ENCODE measurements at regions not wholly inside any gene's neighbourhood (a gene's known extent, or its start where the extent isn't known, plus 50 kb on each side); places are given as distances from the start of the nearest gene placed in this dataset.

- Histone ChIP-seq H3K9ac (ENCODE audit: low read length) (no peak overlapping the region), H3K4me3 (ENCODE audit: low read length) (no peak overlapping the region), H2AFZ (ENCODE audit: low read depth, low read length) (no peak overlapping the region), H3K9me3 (ENCODE audit: insufficient read depth, low read length) (no peaks in the 10 kb centered on the region), H3K4me2 (ENCODE audit: low read length) (no peak overlapping the region), H3K79me2 (ENCODE audit: low read length) (no peaks in the 10 kb centered on the region), H3K27ac (ENCODE audit: low read length) (no peak overlapping the region), H3K36me3 (replicated peaks; ENCODE audit: low read depth, low read length) (no peaks in the 10 kb centered on the region), H3K4me1 (ENCODE audit: low read length) (no peaks in the 10 kb centered on the region), H3K27me3 (ENCODE audit: low read depth, low read length) (no peaks in the 10 kb centered on the region), H4K20me1 (ENCODE audit: insufficient read depth, low read length) (no peaks in the 10 kb centered on the region)
- TF ChIP-seq EZH2phosphoT487 (IDR thresholded peaks at IDR 0.05; ENCODE audit: low read depth) (no peak), CTCF (IDR thresholded peaks at IDR 0.05; ENCODE audit: low read depth, low read length) (no peak)
Measured at GRCh38 chr10:128296253-128297007, 170.2 kb upstream of the MKI67 start.

DNA sequence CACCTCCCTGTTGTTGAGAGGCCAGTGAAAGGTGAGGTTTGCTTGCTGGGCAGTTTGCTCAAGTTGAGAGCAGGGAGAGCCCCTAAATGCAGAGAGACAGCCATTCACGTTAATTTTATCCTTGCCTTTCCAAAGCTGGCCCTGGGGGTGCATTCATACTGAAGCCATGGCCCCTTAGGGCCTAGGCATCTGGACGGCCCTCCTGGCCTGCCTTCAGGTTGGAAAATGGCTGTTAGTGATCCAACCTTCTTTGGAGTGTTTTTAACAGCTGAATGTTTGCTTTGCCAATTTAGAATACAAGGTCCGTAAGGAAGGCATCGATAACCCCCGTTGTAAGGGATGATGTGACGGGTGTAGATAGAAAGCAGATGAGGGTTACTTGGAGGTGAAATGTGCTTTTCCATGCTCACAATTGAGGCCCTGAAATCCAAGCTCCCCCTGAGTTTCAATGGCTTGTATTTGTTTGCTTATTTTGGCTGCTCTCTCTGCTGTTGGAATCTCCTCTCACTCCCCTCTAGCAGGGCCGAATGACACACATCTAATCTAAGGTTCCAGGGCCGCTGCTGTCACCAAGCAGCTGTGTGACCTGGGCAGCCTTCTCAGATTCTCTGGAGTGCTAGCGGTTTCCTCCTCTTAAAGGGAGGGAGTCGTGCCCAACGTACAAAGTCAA lies 171.6 kb upstream of the MKI67 start:
- no peak overlapping the region for H3K4me3 ChIP-seq (ENCODE audit: low read length)
- no peak overlapping the region for H3K9ac ChIP-seq (ENCODE audit: low read length)
- H3K27ac ChIP-seq (ENCODE audit: low read length), result no peak overlapping the region
- no peaks in the 10 kb centered on the region for H3K27me3 ChIP-seq (ENCODE audit: low read depth, low read length)
- H3K79me2 ChIP-seq (ENCODE audit: low read length), result no peaks in the 10 kb centered on the region
- no peaks in the 10 kb centered on the region for H3K36me3 ChIP-seq (replicated peaks; ENCODE audit: low read depth, low read length)
- no peaks in the 10 kb centered on the region for H3K9me3 ChIP-seq (ENCODE audit: insufficient read depth, low read length)
- H3K4me1 ChIP-seq (ENCODE audit: low read length), result no peaks in the 10 kb centered on the region
- no peak overlapping the region for H3K4me2 ChIP-seq (ENCODE audit: low read length)
- no peaks in the 10 kb centered on the region for H4K20me1 ChIP-seq (ENCODE audit: insufficient read depth, low read length)
- no peak overlapping the region for H2AFZ ChIP-seq (ENCODE audit: low read depth, low read length)
- TF ChIP-seq CTCF (IDR thresholded peaks at IDR 0.05; ENCODE audit: low read depth, low read length) (no peak), EZH2phosphoT487 (IDR thresholded peaks at IDR 0.05; ENCODE audit: low read depth) (no peak)

- Histone ChIP-seq H3K27ac (ENCODE audit: low read length) (no peak overlapping the region), H3K79me2 (ENCODE audit: low read length) (no peaks in the 10 kb centered on the region), H4K20me1 (ENCODE audit: insufficient read depth, low read length) (no peaks in the 10 kb centered on the region), H3K4me3 (ENCODE audit: low read length) (no peak overlapping the region), H3K9ac (ENCODE audit: low read length) (no peak overlapping the region), H2AFZ (ENCODE audit: low read depth, low read length) (no peak overlapping the region), H3K9me3 (ENCODE audit: insufficient read depth, low read length) (no peaks in the 10 kb centered on the region), H3K4me2 (ENCODE audit: low read length) (no peak overlapping the region), H3K4me1 (ENCODE audit: low read length) (no peaks in the 10 kb centered on the region), H3K36me3 (replicated peaks; ENCODE audit: low read depth, low read length) (no peaks in the 10 kb centered on the region), H3K27me3 (ENCODE audit: low read depth, low read length) (no peaks in the 10 kb centered on the region)
- TF ChIP-seq EZH2phosphoT487 (IDR thresholded peaks at IDR 0.05; ENCODE audit: low read depth) (no peak), CTCF (IDR thresholded peaks at IDR 0.05; ENCODE audit: low read depth, low read length) (no peak)
Measured at GRCh38 chr10:128298587-128298986, 172.4 kb upstream of the MKI67 start.

DNA sequence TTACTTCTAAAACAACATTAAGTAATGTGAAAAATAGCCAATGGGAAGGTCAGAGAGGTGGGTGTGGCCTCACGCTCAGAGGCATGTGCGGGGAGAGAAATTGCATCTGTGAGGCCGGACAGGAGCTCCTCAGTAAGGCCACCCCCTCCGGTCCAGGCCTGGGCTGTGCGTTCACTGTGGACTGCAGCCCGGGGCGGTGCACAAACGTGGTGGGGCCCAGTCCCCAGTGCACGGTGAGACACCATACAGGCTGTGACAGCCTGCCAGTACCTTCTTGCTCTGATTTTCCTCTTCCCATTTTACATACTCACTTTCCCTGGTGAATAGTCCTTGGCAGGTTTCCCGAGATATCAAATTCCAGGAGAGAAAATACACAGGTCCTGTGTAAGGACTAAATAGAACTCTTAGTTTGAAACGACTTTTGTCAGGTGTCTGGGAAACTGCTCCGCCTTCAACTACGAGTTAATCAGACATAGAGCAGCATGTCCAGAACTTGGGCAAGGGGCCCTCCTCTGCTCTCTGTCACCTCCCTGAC lies 174.1 kb upstream of the MKI67 start:
- Histone ChIP-seq H3K27ac (ENCODE audit: low read length) (no peak overlapping the region), H3K9ac (ENCODE audit: low read length) (no peak overlapping the region), H3K9me3 (ENCODE audit: insufficient read depth, low read length) (no peaks in the 10 kb centered on the region), H3K4me1 (ENCODE audit: low read length) (no peaks in the 10 kb centered on the region), H2AFZ (ENCODE audit: low read depth, low read length) (no peak overlapping the region), H3K36me3 (replicated peaks; ENCODE audit: low read depth, low read length) (no peaks in the 10 kb centered on the region), H4K20me1 (ENCODE audit: insufficient read depth, low read length) (no peaks in the 10 kb centered on the region), H3K4me2 (ENCODE audit: low read length) (no peak overlapping the region), H3K4me3 (ENCODE audit: low read length) (no peak overlapping the region), H3K79me2 (ENCODE audit: low read length) (no peaks in the 10 kb centered on the region), H3K27me3 (ENCODE audit: low read depth, low read length) (no peaks in the 10 kb centered on the region)
- TF ChIP-seq EZH2phosphoT487 (IDR thresholded peaks at IDR 0.05; ENCODE audit: low read depth), result no peak
- TF ChIP-seq CTCF (IDR thresholded peaks at IDR 0.05; ENCODE audit: low read depth, low read length), result no peak

All from OCI-LY3 (cell line).